ENCODE measurements at regions not wholly inside any gene's neighbourhood (a gene's known extent, or its start where the extent isn't known, plus 50 kb on each side); places are given as distances from the start of the nearest gene placed in this dataset.
A peak's percentile ranks its signal among the peaks of the same experiment; 100 is the strongest.
"Not testable (repeated sequence)": the region's sequence is repeated elsewhere in the genome, so short reads cannot be mapped to it uniquely, and the experiment has no call there.

GRCh38 chr2:8608411-8608954, 73.4 kb upstream of the ID2 start (continued):
- TF ChIP-seq YY1 (IDR thresholded peaks at IDR 0.05; ENCODE audit: extremely low read depth, insufficient replicate concordance, low read depth, low read length) (no peak), EGR1 (IDR thresholded peaks at IDR 0.05; ENCODE audit: low read depth) (no peak), EZH2phosphoT487 (IDR thresholded peaks at IDR 0.05; ENCODE audit: borderline replicate concordance) (no peak), SIN3A (IDR thresholded peaks at IDR 0.05; ENCODE audit: low read depth) (no peak), ZFX (IDR thresholded peaks at IDR 0.05) (no peak), POLR2AphosphoS5 (IDR thresholded peaks at IDR 0.05; ENCODE audit: low read depth, low read length) (no peak), CEBPB (IDR thresholded peaks at IDR 0.05; ENCODE audit: low read depth) (no peak)
- TF ChIP-seq, protein P1, sequence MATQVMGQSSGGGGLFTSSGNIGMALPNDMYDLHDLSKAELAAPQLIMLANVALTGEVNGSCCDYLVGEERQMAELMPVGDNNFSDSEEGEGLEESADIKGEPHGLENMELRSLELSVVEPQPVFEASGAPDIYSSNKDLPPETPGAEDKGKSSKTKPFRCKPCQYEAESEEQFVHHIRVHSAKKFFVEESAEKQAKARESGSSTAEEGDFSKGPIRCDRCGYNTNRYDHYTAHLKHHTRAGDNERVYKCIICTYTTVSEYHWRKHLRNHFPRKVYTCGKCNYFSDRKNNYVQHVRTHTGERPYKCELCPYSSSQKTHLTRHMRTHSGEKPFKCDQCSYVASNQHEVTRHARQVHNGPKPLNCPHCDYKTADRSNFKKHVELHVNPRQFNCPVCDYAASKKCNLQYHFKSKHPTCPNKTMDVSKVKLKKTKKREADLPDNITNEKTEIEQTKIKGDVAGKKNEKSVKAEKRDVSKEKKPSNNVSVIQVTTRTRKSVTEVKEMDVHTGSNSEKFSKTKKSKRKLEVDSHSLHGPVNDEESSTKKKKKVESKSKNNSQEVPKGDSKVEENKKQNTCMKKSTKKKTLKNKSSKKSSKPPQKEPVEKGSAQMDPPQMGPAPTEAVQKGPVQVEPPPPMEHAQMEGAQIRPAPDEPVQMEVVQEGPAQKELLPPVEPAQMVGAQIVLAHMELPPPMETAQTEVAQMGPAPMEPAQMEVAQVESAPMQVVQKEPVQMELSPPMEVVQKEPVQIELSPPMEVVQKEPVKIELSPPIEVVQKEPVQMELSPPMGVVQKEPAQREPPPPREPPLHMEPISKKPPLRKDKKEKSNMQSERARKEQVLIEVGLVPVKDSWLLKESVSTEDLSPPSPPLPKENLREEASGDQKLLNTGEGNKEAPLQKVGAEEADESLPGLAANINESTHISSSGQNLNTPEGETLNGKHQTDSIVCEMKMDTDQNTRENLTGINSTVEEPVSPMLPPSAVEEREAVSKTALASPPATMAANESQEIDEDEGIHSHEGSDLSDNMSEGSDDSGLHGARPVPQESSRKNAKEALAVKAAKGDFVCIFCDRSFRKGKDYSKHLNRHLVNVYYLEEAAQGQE (IDR thresholded peaks at IDR 0.05; ENCODE audit: low read depth) = no peak

- CTCF ChIA-PET = no interaction called here
- RAD21 ChIA-PET (ENCODE audit: low non-redundant PET in 1 of 2, low total read pairs in 2 of 2, uncharacterized antibody in 2 of 2, unreplicated experiment in 2 of 2) = no interaction called here
- POLR2A ChIA-PET = no interaction called here
Measured at GRCh38 chr2:8609357-8609811, 72.5 kb upstream of the ID2 start.

GRCh38 chr2:8610775-8611174, 71.1 kb upstream of the ID2 start:
- H3K79me2 ChIP-seq (ENCODE audit: insufficient read depth, low read length); H2AFZ ChIP-seq (ENCODE audit: low read depth, low read length, poor library complexity, severe bottlenecking); H3K27me3 ChIP-seq (ENCODE audit: insufficient read depth, low read length); intact Hi-C loops (cut with micrococcal nuclease); H3K4me2 ChIP-seq (ENCODE audit: low read length); POLR2A ChIA-PET; H3K36me3 ChIP-seq (ENCODE audit: control insufficient read depth in 1 of 2, insufficient read depth in 2 of 2, low read length in 2 of 2); DNase-seq (ENCODE audit: low read depth, low spot score); H4K20me1 ChIP-seq (ENCODE audit: insufficient read depth); H3K4me3 ChIP-seq (replicated peaks in 1 of 2; ENCODE audit: low read depth in 1 of 2, low read length in 2 of 2); H3K9me2 ChIP-seq (ENCODE audit: insufficient read depth); CTCF ChIA-PET; H3K27ac ChIP-seq (ENCODE audit: low read depth, low read length); ATAC-seq; RAD21 ChIA-PET (ENCODE audit: low non-redundant PET in 1 of 2, low total read pairs in 2 of 2, uncharacterized antibody in 2 of 2, unreplicated experiment in 2 of 2); H3K9me3 ChIP-seq (ENCODE audit: control insufficient read depth in 1 of 2, insufficient read depth in 1 of 2, low read depth in 1 of 2, low read length in 2 of 2); H3K9ac ChIP-seq (ENCODE audit: low read length); BruUV-seq (replicated peaks): not testable (repeated sequence)
- peaks cover 11 to 14% of the 10 kb centered on the region in 2 experiments; a peak in 3 of 4 replicates for H3K4me1 ChIP-seq (ENCODE audit: control insufficient read depth in 1 of 2, insufficient read depth in 2 of 2, low read length in 2 of 2)

More at GRCh38 chr2:8609357-8609811, 72.5 kb upstream of the ID2 start:
- H3K9me3 ChIP-seq (ENCODE audit: control insufficient read depth in 1 of 2, insufficient read depth in 1 of 2, low read depth in 1 of 2, low read length in 2 of 2) = no peaks in the 10 kb centered on the region
- DNase-seq (ENCODE audit: low read depth, low spot score) (no peak), ATAC-seq (peak; percentile 63; the same call in 1 of the 2 replicates)
- no peaks in the 10 kb centered on the region for H3K36me3 ChIP-seq (ENCODE audit: control insufficient read depth in 1 of 2, insufficient read depth in 2 of 2, low read length in 2 of 2)
- no peaks in the 10 kb centered on the region for H3K27me3 ChIP-seq (ENCODE audit: insufficient read depth, low read length)
- H2AFZ ChIP-seq (ENCODE audit: low read depth, low read length, poor library complexity, severe bottlenecking) = no peak overlapping the region
- H3K9ac ChIP-seq (ENCODE audit: low read length) = no peak overlapping the region
- intact Hi-C loops (cut with micrococcal nuclease) = no loop called here
- H3K4me2 ChIP-seq (ENCODE audit: low read length) = peak overlapping the region; percentile 29; the same call in 1 of the 2 replicates
- no peak overlapping the region for H3K4me3 ChIP-seq (replicated peaks in 1 of 2; ENCODE audit: low read depth in 1 of 2, low read length in 2 of 2)
- no peaks in the 10 kb centered on the region for H4K20me1 ChIP-seq (ENCODE audit: insufficient read depth)
- H3K4me1 ChIP-seq (ENCODE audit: control insufficient read depth in 1 of 2, insufficient read depth in 2 of 2, low read length in 2 of 2) = peaks cover 16 to 20% of the 10 kb centered on the region in 2 experiments
- H3K79me2 ChIP-seq (ENCODE audit: insufficient read depth, low read length) = no peaks in the 10 kb centered on the region
- no peak overlapping the region for H3K27ac ChIP-seq (ENCODE audit: low read depth, low read length)
- BruUV-seq (replicated peaks) = no TSS peak
- TF ChIP-seq ELF1 (IDR thresholded peaks at IDR 0.05; ENCODE audit: borderline replicate concordance, low read depth) (no peak), SRF (IDR thresholded peaks at IDR 0.05; ENCODE audit: low read depth) (no peak)
- TF ChIP-seq, protein P2, sequence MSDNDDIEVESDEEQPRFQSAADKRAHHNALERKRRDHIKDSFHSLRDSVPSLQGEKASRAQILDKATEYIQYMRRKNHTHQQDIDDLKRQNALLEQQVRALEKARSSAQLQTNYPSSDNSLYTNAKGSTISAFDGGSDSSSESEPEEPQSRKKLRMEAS (IDR thresholded peaks at IDR 0.05) = peak; percentile 42; the same call in 1 of the 2 replicates
- TF ChIP-seq, protein P3, sequence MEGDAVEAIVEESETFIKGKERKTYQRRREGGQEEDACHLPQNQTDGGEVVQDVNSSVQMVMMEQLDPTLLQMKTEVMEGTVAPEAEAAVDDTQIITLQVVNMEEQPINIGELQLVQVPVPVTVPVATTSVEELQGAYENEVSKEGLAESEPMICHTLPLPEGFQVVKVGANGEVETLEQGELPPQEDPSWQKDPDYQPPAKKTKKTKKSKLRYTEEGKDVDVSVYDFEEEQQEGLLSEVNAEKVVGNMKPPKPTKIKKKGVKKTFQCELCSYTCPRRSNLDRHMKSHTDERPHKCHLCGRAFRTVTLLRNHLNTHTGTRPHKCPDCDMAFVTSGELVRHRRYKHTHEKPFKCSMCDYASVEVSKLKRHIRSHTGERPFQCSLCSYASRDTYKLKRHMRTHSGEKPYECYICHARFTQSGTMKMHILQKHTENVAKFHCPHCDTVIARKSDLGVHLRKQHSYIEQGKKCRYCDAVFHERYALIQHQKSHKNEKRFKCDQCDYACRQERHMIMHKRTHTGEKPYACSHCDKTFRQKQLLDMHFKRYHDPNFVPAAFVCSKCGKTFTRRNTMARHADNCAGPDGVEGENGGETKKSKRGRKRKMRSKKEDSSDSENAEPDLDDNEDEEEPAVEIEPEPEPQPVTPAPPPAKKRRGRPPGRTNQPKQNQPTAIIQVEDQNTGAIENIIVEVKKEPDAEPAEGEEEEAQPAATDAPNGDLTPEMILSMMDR (IDR thresholded peaks at IDR 0.05 in 2 of 3, conservative IDR thresholded peaks at IDR 0.05 in 1 of 3; ENCODE audit: borderline replicate concordance in 1 of 3, insufficient read depth in 1 of 3, low read depth in 2 of 3, low read length in 2 of 3) = no peak
- H3K9me2 ChIP-seq (ENCODE audit: insufficient read depth) = no peaks in the 10 kb centered on the region
